Osteocyte (in vitro differentiated cells): ENCODE measurements at regions not wholly inside any gene's neighbourhood (a gene's known extent, or its start where the extent isn't known, plus 50 kb on each side); places are given as distances from the start of the nearest gene placed in this dataset.

ENCODE experiments used
- DNase-seq: peaks from one replicate; pipeline ENCODE4 v3.0.0; 2021; ENCODE audit warnings: mixed read lengths; ENCODE audit not compliant: unreplicated experiment; ENCODE audit errors: extremely low spot score
- H3K27ac Mint-ChIP-seq: one replicate; pipeline ENCODE4 v1.8.0; 2021; ENCODE audit warnings: mild to moderate bottlenecking, mixed read lengths; ENCODE audit not compliant: unreplicated experiment
- H3K27me3 Mint-ChIP-seq: one replicate; pipeline ENCODE4 v1.8.0; 2021; ENCODE audit warnings: mixed read lengths; ENCODE audit not compliant: unreplicated experiment
- H3K36me3 Mint-ChIP-seq: one replicate; pipeline ENCODE4 v1.8.0; 2021; ENCODE audit warnings: mixed read lengths; ENCODE audit not compliant: unreplicated experiment
- H3K4me1 Mint-ChIP-seq: one replicate; pipeline ENCODE4 v1.8.0; 2021; ENCODE audit warnings: mixed read lengths; ENCODE audit not compliant: unreplicated experiment
- H3K4me3 Mint-ChIP-seq: one replicate; pipeline ENCODE4 v1.8.0; 2021; ENCODE audit warnings: mild to moderate bottlenecking, moderate library complexity, mixed read lengths; ENCODE audit not compliant: unreplicated experiment
- H3K9me3 Mint-ChIP-seq: one replicate; pipeline ENCODE4 v1.8.0; 2021; ENCODE audit warnings: mixed read lengths; ENCODE audit not compliant: unreplicated experiment
- CTCF ChIP-seq: fragments of 200-600 bp; sonication (generic); IDR thresholded peaks from 2 replicates; pipeline ENCODE4 v1.5.0; 2021; ENCODE audit warnings: antibody characterized with exemption, mild to moderate bottlenecking, moderate library complexity

DNA sequence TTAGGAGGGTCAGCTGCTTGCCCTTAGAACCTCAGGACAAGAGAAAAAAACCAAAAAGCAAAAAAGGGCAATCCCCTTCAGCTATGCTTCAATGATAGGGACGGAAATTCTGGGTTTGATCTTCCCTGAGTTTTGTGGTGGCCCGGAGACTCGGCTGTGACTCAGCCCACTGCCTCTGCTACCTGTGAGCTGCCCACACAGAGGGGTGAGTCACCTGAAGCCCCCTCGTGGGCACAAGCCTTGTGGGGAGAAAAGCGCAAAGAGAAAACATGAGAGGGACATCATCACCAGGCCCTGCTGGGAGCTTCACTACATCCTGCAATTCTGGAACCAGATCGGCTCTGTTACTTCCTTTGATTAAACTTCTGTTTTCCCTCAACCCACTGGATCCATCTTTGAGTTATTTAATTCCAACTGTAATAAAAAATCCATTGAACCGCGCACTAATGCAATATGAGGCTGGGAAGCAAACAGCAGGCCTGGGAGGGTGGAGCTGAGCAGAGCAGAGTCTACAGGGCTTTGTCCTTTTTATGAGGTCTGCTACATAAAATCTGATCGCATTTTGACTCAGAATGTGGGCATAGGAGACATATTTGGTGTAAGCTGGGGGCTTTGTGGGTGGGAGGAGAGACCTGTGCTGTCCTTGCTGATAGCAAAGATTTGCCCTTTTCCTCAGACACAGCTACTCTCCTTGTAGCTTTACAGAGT is 58.7 kb upstream of the STUM start:
- no peak for DNase-seq
- no peak for TF ChIP-seq CTCF
- Mint-ChIP-seq H3K27me3 (peaks cover 63% of the 10 kb centered on the region), H3K4me3 (no peak overlapping the region), H3K9me3 (no peaks in the 10 kb centered on the region), H3K4me1 (no peaks in the 10 kb centered on the region), H3K27ac (no peak overlapping the region), H3K36me3 (no peaks in the 10 kb centered on the region)

DNA sequence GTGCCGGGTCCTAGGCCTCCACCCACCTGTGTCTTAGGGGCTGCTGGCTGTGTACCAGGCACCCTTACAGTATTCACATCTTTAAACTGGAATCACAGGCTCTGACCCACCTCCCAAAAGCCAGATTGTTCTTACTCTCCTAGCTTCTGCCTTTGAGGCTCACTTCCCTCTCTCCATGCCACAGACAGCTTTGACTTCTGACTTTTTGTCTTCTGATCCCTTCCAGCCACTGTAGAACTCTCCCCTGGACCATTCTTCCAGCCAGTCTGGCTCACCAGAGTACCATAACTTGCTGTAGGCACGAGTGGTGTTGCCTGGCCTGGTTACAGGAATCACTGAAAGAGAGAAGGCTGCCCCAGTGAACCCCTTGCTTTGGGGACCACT is 58.1 kb upstream of the STUM start:
- Mint-ChIP-seq H3K4me3 (no peak overlapping the region), H3K27me3 (peaks cover 57% of the 10 kb centered on the region), H3K4me1 (no peaks in the 10 kb centered on the region), H3K27ac (no peak overlapping the region), H3K36me3 (no peaks in the 10 kb centered on the region), H3K9me3 (no peaks in the 10 kb centered on the region)
- no peak for DNase-seq
- TF ChIP-seq CTCF = no peak

DNA sequence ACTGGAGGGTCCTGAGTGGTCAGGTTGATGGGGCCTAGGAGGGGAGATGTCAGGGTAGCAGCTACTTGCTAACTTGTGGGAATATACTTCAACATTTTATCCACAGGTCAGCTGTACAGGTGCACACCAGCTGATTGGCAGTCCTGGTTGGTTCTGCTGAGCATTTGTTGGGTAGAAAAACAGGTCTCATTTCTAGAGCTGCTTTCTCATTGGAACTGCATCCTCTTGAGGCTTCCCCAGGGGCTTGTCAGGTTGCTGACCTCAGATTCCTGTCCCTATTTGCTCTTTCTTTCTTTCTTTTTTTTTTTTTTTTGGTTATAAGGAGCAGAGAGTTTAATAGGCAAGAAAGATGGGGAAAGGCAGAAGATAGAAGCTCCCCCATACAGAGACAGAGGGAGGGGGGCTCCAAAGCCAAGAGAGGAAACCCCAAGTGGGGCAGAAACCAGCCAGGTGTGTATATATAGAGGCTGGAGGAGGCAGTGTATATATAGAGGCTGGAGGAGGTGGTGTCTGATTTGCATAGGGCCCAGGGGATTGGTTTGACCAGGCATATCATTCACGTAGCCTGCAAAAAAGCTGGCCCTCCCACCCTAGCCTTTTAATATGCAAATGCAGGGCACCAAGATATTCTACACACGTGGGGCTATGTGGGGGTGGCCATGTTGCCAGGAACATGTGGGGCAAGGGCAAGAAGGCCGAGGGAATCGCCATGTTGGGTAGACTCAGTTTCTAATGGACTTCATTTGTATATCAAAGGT is 57.3 kb upstream of the STUM start:
- DNase-seq = no peak
- no peak overlapping the region for H3K27ac Mint-ChIP-seq
- no peaks in the 10 kb centered on the region for H3K4me1 Mint-ChIP-seq
- H3K36me3 Mint-ChIP-seq = no peaks in the 10 kb centered on the region
- no peaks in the 10 kb centered on the region for H3K9me3 Mint-ChIP-seq
- peaks cover 53% of the 10 kb centered on the region for H3K27me3 Mint-ChIP-seq
- no peak for TF ChIP-seq CTCF
- H3K4me3 Mint-ChIP-seq = no peak overlapping the region

GRCh38 chr1:226492426-226493137 is 56.0 kb upstream of the STUM start:
- Mint-ChIP-seq H3K36me3 (no peaks in the 10 kb centered on the region), H3K27me3 (peaks cover 52% of the 10 kb centered on the region), H3K4me3 (no peak overlapping the region), H3K27ac (no peak overlapping the region), H3K4me1 (no peaks in the 10 kb centered on the region), H3K9me3 (no peaks in the 10 kb centered on the region)
- no peak for TF ChIP-seq CTCF
- DNase-seq = no peak

GRCh38 chr1:226494092-226494609 is 54.4 kb upstream of the STUM start:
- no peak overlapping the region for H3K27ac Mint-ChIP-seq
- no peak overlapping the region for H3K4me3 Mint-ChIP-seq
- H3K9me3 Mint-ChIP-seq = no peaks in the 10 kb centered on the region
- H3K4me1 Mint-ChIP-seq = no peaks in the 10 kb centered on the region
- H3K36me3 Mint-ChIP-seq = no peaks in the 10 kb centered on the region
- DNase-seq = no peak
- H3K27me3 Mint-ChIP-seq = peaks cover 36% of the 10 kb centered on the region
- no peak for TF ChIP-seq CTCF
